GM18505 (cell line): ENCODE measurements at regions not wholly inside any gene's neighbourhood (a gene's known extent, or its start where the extent isn't known, plus 50 kb on each side); places are given as distances from the start of the nearest gene placed in this dataset.
"Not testable (repeated sequence)": the region's sequence is repeated elsewhere in the genome, so short reads cannot be mapped to it uniquely, and the experiment has no call there.

Experiments
- ATAC-seq: cut with Tn5 transposase; IDR thresholded peaks from one replicate; pipeline ENCODE4 v1.9.1; 2021; ENCODE audit not compliant: unreplicated experiment
- POLR2A ChIP-seq: IDR thresholded peaks from 4 replicates; pipeline ENCODE4 v1.6.1; 2011; ENCODE audit warnings: borderline replicate concordance; ENCODE audit not compliant: insufficient read depth, insufficient read length; ENCODE audit errors: extremely low read depth

- no peak for ATAC-seq
- no peak for TF ChIP-seq POLR2A
Measured at GRCh38 chr3:82424031-82424339, 662.5 kb upstream of the GBE1 start.

- no peak for ATAC-seq
- TF ChIP-seq POLR2A, result no peak
Measured at GRCh38 chr3:82423268-82424030, 662.0 kb upstream of the GBE1 start.

GRCh38 chr3:82416830-82417229 is 655.4 kb upstream of the GBE1 start:
- no peak for TF ChIP-seq POLR2A
- no peak for ATAC-seq

- no peak for ATAC-seq
Measured at GRCh38 chr3:82416349-82416748, 654.9 kb upstream of the GBE1 start.

GRCh38 chr3:82413171-82413570 is 651.7 kb upstream of the GBE1 start:
- TF ChIP-seq POLR2A, result no peak
- ATAC-seq, result no peak

More at GRCh38 chr3:82416349-82416748, 654.9 kb upstream of the GBE1 start:
- TF ChIP-seq POLR2A, result no peak

- no peak for TF ChIP-seq POLR2A
- no peak for ATAC-seq
Measured at GRCh38 chr3:82410366-82410765, 648.9 kb upstream of the GBE1 start.

GRCh38 chr3:82409842-82410241 is 648.4 kb upstream of the GBE1 start:
- ATAC-seq, result no peak
- TF ChIP-seq POLR2A, result no peak

- TF ChIP-seq POLR2A, result no peak
- ATAC-seq, result no peak
Measured at GRCh38 chr3:82392203-82392775, 630.8 kb upstream of the GBE1 start.

- TF ChIP-seq POLR2A, result no peak
- no peak for ATAC-seq
Measured at GRCh38 chr3:82390868-82391267, 629.4 kb upstream of the GBE1 start.

- ATAC-seq, result no peak
Measured at GRCh38 chr3:82386647-82387046, 625.2 kb upstream of the GBE1 start.

GRCh38 chr3:82384181-82384580 is 622.7 kb upstream of the GBE1 start:
- no peak for ATAC-seq

More at GRCh38 chr3:82386647-82387046, 625.2 kb upstream of the GBE1 start:
- TF ChIP-seq POLR2A, result no peak

GRCh38 chr3:82382831-82383230 is 621.4 kb upstream of the GBE1 start:
- ATAC-seq, result no peak
- TF ChIP-seq POLR2A, result no peak

More at GRCh38 chr3:82384181-82384580, 622.7 kb upstream of the GBE1 start:
- no peak for TF ChIP-seq POLR2A

GRCh38 chr3:82378392-82378791 is 616.9 kb upstream of the GBE1 start:
- ATAC-seq, result no peak
- TF ChIP-seq POLR2A, result no peak

GRCh38 chr3:82376883-82377282 is 615.4 kb upstream of the GBE1 start:
- no peak for TF ChIP-seq POLR2A

GRCh38 chr3:82373833-82374232 is 612.4 kb upstream of the GBE1 start:
- ATAC-seq, result not testable (repeated sequence)

More at GRCh38 chr3:82376883-82377282, 615.4 kb upstream of the GBE1 start:
- ATAC-seq, result no peak

- no peak for ATAC-seq
- no peak for TF ChIP-seq POLR2A
Measured at GRCh38 chr3:82364827-82365226, 603.4 kb upstream of the GBE1 start.
